ENCODE measurements at regions not wholly inside any gene's neighbourhood (a gene's known extent, or its start where the extent isn't known, plus 50 kb on each side); places are given as distances from the start of the nearest gene placed in this dataset.

- no peak for DNase-seq
These were observed 69.9 kb upstream of the SPTLC1 start for GRCh38 chr9:92185096-92185495.

DNA sequence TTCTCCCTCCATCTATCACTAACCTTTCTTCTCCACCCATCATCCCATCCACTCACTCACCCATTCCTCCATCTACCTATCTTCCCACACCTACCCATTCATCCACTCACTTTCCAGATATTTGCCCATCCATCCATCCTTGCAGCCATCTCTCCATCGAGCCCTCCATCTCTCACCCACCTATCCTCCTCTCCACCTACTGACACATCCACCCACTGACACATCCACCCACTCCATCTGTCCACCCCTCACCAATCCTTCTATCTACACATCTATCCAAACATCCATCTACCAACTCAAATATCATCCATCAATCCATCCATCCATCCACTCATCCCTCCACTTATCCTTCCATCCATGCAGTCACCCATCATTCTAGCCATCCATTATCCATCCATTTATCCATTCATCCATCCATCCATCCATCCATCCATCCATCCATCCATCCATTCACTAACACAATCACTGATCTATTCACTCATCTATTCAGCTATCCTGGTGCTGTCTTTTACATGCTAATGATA is 68.9 kb upstream of the SPTLC1 start:
- no peak for DNase-seq

- no peak for DNase-seq
These were observed 68.2 kb upstream of the SPTLC1 start for GRCh38 chr9:92183449-92183848.

DNA sequence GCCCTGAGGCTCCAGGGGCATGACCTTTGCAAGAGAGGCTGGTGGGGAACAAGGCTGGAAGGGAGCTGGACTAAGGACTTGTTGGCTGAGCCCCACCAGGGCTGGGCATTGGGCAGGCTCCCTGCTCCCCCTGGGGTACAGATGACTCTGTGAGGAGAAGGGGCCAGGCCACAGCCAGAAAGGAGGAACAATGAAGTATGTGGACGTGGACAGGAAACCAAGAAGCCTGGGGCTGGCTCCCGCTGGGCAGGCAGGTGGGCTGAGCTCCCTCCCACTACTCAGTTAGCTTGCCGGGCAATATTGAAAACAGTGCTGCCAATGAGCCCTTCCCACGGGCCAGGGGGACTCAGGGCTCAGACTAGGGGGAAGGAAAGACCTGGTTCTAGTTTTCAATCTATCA is 66.1 kb upstream of the SPTLC1 start:
- DNase-seq: no peak

DNA sequence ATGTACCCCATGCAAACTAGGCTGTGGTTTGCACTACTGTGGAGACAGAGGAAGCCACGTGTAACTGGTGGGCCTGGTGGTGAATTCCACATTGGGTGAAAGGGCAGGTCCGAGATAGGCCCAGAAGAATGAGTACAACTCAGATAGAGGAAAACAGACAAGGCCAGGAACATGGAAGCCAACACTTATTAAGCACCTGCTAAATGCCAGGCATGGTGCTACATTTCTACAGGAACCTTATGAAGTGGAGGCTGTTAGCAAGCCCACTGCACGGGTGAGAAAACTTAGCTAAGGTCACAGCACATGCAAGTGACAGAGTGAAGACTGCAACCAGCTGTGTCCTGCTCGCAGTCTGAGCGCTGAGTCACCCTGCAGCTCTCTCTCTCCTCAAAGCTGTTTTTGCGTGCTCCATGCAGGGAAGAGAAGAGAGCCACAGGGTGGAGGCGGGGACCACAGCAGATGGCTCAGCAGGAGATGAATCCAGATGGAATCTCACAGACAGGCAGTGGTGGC is 65.5 kb upstream of the SPTLC1 start:
- DNase-seq: peak in 1 of 3 experiments; percentile 36

GRCh38 chr9:92180002-92180400 is 64.8 kb upstream of the SPTLC1 start:
- DNase-seq: no peak

DNA sequence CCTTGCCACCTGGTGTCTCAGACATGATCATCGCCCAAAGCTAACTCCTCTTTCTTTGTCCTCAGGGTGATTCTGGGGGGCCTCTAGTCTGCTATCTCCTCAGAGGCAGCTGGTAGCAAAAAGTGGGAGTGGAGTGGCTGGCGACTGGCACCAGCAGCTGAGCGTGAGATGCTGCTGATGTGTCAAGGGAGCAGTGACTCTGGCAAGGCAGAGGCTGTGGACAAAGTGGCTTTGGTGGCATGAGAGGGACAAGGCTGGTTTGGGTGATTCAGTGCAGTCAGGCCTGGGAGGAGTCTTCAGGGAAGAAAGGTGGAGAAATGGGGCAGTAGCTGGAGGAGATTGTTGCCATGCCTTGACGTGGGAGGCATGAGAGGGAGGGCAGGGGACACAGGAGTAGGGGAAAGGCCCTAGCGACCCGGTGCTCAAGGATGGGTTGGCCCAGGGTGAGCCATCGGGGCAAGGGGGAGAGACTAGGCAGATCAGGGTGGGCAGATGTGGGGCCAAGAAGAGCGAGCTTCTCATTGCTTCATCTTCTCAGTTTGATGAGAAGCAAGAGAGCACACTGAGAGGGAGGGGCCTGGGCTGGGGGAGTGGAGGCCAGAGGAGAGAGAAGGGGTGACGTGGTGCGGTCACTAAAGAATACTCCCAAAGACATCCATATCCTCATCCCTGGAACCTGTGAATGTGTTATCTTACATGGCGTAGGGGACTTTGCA is 64.2 kb upstream of the SPTLC1 start:
- DNase-seq: no peak

- no peak for DNase-seq
These were observed 62.4 kb upstream of the SPTLC1 start for GRCh38 chr9:92177591-92177990.

- DNase-seq: no peak
These were observed 61.6 kb upstream of the SPTLC1 start for GRCh38 chr9:92176800-92177185.

GRCh38 chr9:92176068-92176799 is 61.0 kb upstream of the SPTLC1 start:
- no peak for DNase-seq

GRCh38 chr9:92175441-92175840 is 60.2 kb upstream of the SPTLC1 start:
- no peak for DNase-seq

DNA sequence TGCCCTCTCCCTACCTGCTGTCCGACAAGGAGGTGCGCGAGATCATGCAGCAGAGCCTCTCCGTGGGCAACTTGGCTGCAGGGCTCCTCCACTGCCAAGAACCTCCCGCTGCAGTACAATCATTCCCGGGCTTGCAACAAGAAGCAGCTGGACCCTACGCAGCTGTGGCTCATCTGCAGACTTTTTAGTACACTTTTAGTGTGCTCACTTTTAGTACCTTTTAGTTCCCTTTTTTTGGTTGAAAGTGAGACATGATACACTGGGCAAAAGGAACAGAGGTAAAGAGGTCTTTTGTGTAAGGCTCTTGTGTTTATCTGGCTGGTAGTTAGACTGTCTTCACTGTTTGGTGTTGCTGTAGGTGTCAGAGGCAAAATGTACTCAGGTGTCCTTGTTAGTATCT is 58.1 kb upstream of the SPTLC1 start:
- no peak for DNase-seq

DNA sequence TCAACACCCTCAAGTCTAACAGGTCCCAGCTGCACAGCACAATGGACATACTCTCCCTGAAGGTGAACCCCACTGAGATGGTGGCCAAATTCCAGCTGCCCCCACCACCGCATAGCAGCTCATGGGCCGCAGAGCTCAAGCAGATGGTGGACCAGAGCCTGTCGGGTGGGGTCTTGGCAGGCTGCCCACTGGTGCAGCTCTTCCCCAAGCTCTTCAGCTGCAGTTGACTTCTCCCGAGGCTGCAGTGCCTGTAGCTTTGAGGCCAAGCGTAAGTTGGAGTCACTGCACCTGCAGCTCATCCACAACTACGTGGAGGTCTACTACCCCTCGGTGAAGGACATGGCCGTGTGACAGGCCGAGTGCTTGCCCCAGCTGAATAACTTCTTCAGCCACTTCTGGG is 56.6 kb upstream of the SPTLC1 start:
- no peak for DNase-seq

GRCh38 chr9:92171281-92171680 is 56.1 kb upstream of the SPTLC1 start:
- DNase-seq: no peak

DNA sequence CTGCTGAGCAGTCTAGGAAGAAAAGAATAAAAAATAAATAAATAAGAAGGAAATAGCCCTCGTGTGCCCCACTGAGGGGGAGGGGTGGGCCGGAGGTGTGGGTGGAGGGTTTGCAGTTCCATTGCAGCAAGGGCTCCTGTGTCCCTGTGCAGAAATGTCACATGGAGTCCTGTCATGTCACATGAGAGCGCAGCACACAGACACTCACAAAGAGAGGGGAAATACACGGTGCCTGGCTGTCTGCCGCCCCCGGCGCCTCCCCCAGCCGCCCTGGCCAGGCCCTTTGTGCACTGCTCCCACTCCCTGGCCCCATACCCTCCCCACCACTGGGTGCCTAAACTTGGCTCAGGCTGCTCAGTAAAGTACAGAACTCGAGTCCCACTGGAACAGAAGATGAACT is 55.6 kb upstream of the SPTLC1 start:
- DNase-seq: peak in 1 of 3 experiments; percentile 8

GRCh38 chr9:92165484-92165883 is 50.3 kb upstream of the SPTLC1 start:
- no peak for DNase-seq

All from NCI-H1417 (cell line).